Gastrocnemius medialis (tissue), 4 donors: ENCODE measurements at regions not wholly inside any gene's neighbourhood (a gene's known extent, or its start where the extent isn't known, plus 50 kb on each side); places are given as distances from the start of the nearest gene placed in this dataset.

Experiments
- ATAC-seq, 2 donors: fragments of 150-250 bp; one replicate each; pipeline ENCODE4 v1.9.1; 2016
- DNase-seq, 2 donors: peaks; one replicate each; pipeline ENCODE4 v3.0.0-alpha.2; 2019
- H3K27ac ChIP-seq, 4 donors: fragments of 200-600 bp; sonication (generic); 1 replicate in 1 of 4; 2 replicates in 3 of 4; pipeline ENCODE4 v1.5.1; 2016 to 2018; ENCODE audit warnings: mild to moderate bottlenecking in 2 of 4, moderate library complexity in 1 of 4
- H3K27me3 ChIP-seq, 3 donors: fragments of 200-600 bp; sonication (generic) in 2 of 3; 1 replicate in 1 of 3; 2 replicates in 2 of 3; pipeline versions ENCODE4 v1.5.1 to v1.6.0; 2016 to 2019; ENCODE audit warnings: mild to moderate bottlenecking in 1 of 3, moderate library complexity in 1 of 3
- H3K36me3 ChIP-seq, 2 donors: fragments of 200-600 bp; sonication (generic) in 1 of 2; one replicate each; pipeline ENCODE4 v1.5.1; 2017 to 2018
- H3K4me1 ChIP-seq, 2 donors: fragments of 200-600 bp; sonication (generic) in 1 of 2; one replicate each; pipeline ENCODE4 v1.5.1; 2016 to 2017; ENCODE audit warnings: mild to moderate bottlenecking in 2 of 2
- H3K4me3 ChIP-seq, 4 donors: fragments of 200-600 bp; sonication (generic) in 3 of 4; 1 replicate in 1 of 4; 2 replicates in 3 of 4; pipeline ENCODE4 v1.5.1; 2016 to 2019; ENCODE audit warnings: mild to moderate bottlenecking in 2 of 4
- H3K9me3 ChIP-seq, 3 donors: fragments of 200-600 bp; sonication (generic) in 2 of 3; 1 replicate in 1 of 3; 2 replicates in 2 of 3; pipeline ENCODE4 v1.5.1; 2016 to 2019
- CTCF ChIP-seq, 5 experiments: fragments of 450-650 bp in 3 of 5; fragments of 200-600 bp in 2 of 5; sonication (generic) in 2 of 5; IDR thresholded peaks in 4 of 5; conservative IDR thresholded peaks in 1 of 5; 1 replicate in 4 of 5; 2 replicates in 1 of 5; pipeline ENCODE4 v1.5.1; 2016 to 2019; ENCODE audit warnings: antibody characterized with exemption in 5 of 5, mild to moderate bottlenecking in 3 of 5, moderate library complexity in 3 of 5
- POLR2A ChIP-seq, 2 donors: fragments of 450-650 bp; IDR thresholded peaks; one replicate each; pipeline ENCODE4 v1.6.1; 2017; ENCODE audit warnings: antibody characterized with exemption in 2 of 2, mild to moderate bottlenecking in 2 of 2, moderate library complexity in 2 of 2
- in situ Hi-C, 4 donors: fragments of 200-750 bp; cut with MboI; loops; one replicate each; pipeline versions ENCODE4 v1.15.0 to v1.8.0; 2017; ENCODE audit warnings: low sequenced_read_pairs in 4 of 4
- intact Hi-C: fragments of 100-400 bp; cut with DNase I; formaldehyde crosslinking; loops from one replicate; pipeline ENCODE4 v1.15.1; 2023; ENCODE audit warnings: low total_unique reads

DNA sequence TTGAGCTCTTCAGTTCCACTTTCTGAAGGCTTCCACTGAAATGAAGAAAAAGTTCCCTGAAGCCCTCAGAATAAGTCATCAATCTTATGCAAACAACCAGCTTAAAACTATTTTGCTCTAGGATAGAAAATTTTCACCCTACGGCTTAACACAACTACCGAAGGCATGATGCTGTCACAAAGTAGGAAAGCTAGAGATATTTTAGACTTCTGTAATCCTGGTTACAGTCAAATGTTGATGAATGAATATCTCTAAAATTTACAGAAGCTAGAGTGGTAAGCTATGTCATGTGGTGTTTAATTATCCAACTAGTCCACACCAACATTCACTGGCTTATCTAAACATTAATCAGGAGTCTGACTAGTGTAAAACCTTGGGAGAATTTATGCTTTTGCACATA, 197.9 kb downstream of the SUCLA2 start:
- TF ChIP-seq CTCF (IDR thresholded peaks at IDR 0.05 in 4 of 5, conservative IDR thresholded peaks at IDR 0.05 in 1 of 5) (no peak), POLR2A (IDR thresholded peaks at IDR 0.05) (no peak)
- ATAC-seq, result no peak

DNA sequence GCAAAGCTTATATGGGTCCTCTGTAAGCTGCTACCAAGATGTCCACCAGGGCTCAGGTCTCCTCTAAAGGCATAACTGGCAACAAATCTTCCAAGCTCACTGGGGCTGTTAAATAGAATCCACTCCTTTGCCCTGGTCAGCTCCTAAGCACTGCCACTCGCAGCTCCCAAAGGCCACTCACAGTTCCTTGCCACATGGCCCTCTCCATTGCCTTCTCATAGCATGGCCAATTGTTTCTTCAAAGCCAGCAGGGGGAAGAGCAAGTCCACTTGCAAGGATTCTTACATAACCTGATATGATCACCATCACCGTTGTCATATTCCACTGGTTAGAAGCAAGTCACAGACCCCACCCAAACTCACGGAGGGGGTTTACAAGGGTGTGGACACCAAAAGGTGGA, 199.5 kb downstream of the SUCLA2 start:
- no peak overlapping the region for H3K4me3 ChIP-seq
- no peak overlapping the region for H3K27ac ChIP-seq
- H3K27me3 ChIP-seq, result no peaks in the 10 kb centered on the region
- ATAC-seq (no peak), DNase-seq (no peak)
- no peaks in the 10 kb centered on the region for H3K36me3 ChIP-seq
- in situ Hi-C loops (no loop called here), intact Hi-C loops (no loop called here)
- TF ChIP-seq CTCF (IDR thresholded peaks at IDR 0.05 in 4 of 5, conservative IDR thresholded peaks at IDR 0.05 in 1 of 5) (no peak), POLR2A (IDR thresholded peaks at IDR 0.05) (no peak)
- no peaks in the 10 kb centered on the region for H3K9me3 ChIP-seq
- H3K4me1 ChIP-seq, result no peaks in the 10 kb centered on the region

More for the DNA sequence above, 197.9 kb downstream of the SUCLA2 start:
- no peaks in the 10 kb centered on the region for H3K4me1 ChIP-seq
- H3K36me3 ChIP-seq, result no peaks in the 10 kb centered on the region
- no peak for DNase-seq
- H3K27me3 ChIP-seq, result no peaks in the 10 kb centered on the region
- intact Hi-C loops (no loop called here), in situ Hi-C loops (no loop called here)
- H3K4me3 ChIP-seq, result no peak overlapping the region
- H3K27ac ChIP-seq, result no peak overlapping the region
- H3K9me3 ChIP-seq, result no peaks in the 10 kb centered on the region

GRCh38 chr13:47800593-47800992, 200.5 kb downstream of the SUCLA2 start:
- ATAC-seq, result no peak
- no peaks in the 10 kb centered on the region for H3K4me1 ChIP-seq
- no peak overlapping the region for H3K4me3 ChIP-seq
- H3K36me3 ChIP-seq, result no peaks in the 10 kb centered on the region
- no peaks in the 10 kb centered on the region for H3K9me3 ChIP-seq
- in situ Hi-C loops (no loop called here), intact Hi-C loops (no loop called here)
- TF ChIP-seq CTCF (IDR thresholded peaks at IDR 0.05 in 4 of 5, conservative IDR thresholded peaks at IDR 0.05 in 1 of 5), result no peak
- no peaks in the 10 kb centered on the region for H3K27me3 ChIP-seq
- no peak for DNase-seq
- no peak overlapping the region for H3K27ac ChIP-seq

DNA sequence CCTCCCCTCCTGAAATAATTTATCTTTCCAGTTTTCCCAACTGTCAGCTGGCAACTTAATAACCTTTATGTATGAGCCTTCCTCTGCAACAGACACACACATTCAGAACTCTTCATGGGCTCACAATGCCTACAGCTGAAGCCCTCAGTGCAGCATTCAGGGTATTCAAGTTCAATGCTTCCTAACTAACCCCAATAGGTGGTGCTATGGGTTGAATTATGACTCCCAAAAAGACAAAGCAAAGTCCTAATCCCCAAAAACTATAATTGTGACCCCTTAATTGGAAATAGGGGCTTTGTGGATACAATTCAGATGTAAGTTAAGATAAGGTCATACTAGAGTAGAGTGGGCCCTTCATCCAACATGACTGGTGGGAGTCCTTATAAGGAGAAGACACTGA, 202.2 kb downstream of the SUCLA2 start:
- no peak overlapping the region for H3K4me3 ChIP-seq
- no peaks in the 10 kb centered on the region for H3K27me3 ChIP-seq
- intact Hi-C loops, result no loop called here
- DNase-seq, result no peak
- no peaks in the 10 kb centered on the region for H3K4me1 ChIP-seq
- no peak for TF ChIP-seq POLR2A (IDR thresholded peaks at IDR 0.05)
- TF ChIP-seq CTCF (IDR thresholded peaks at IDR 0.05 in 4 of 5, conservative IDR thresholded peaks at IDR 0.05 in 1 of 5), result no peak
- no peaks in the 10 kb centered on the region for H3K36me3 ChIP-seq
- H3K27ac ChIP-seq, result no peak overlapping the region
- H3K9me3 ChIP-seq, result no peaks in the 10 kb centered on the region
- in situ Hi-C loops, result no loop called here
- ATAC-seq, result no peak

DNA sequence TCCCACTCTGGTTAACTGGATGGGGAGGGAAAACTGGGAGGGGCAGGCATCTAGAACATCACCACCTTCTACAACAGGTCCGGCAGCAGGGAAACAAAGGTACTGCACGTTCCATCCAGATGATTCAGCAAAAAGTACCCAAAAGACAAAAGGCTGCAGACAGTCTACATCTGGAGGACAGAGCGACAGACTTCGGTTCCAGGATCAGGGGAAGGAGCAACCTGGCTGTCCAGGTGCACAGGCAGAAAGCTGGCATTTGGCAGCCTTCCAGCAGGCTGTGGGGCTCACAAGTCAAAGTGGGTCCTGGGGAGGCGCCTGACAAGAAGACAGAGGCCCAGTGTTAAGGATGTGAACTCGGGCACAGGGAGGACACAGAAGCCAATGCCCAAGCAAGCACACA, 202.9 kb downstream of the SUCLA2 start:
- no peaks in the 10 kb centered on the region for H3K9me3 ChIP-seq
- H3K4me3 ChIP-seq, result no peak overlapping the region
- in situ Hi-C loops (no loop called here), intact Hi-C loops (no loop called here)
- DNase-seq, result no peak
- no peaks in the 10 kb centered on the region for H3K27me3 ChIP-seq
- no peak overlapping the region for H3K27ac ChIP-seq
- H3K4me1 ChIP-seq, result no peaks in the 10 kb centered on the region
- ATAC-seq, result no peak
- H3K36me3 ChIP-seq, result no peaks in the 10 kb centered on the region
- TF ChIP-seq POLR2A (IDR thresholded peaks at IDR 0.05) (no peak), CTCF (IDR thresholded peaks at IDR 0.05 in 4 of 5, conservative IDR thresholded peaks at IDR 0.05 in 1 of 5) (no peak)
